ENCODE measurements at regions not wholly inside any gene's neighbourhood (a gene's known extent, or its start where the extent isn't known, plus 50 kb on each side); places are given as distances from the start of the nearest gene placed in this dataset.
A peak's percentile ranks its signal among the peaks of the same experiment; 100 is the strongest.

- Histone ChIP-seq H3K9me3 (no peaks in the 10 kb centered on the region), H3K4me1 (peaks cover 30% of the 10 kb centered on the region), H3K27me3 (ENCODE audit: insufficient read depth in 3 of 3, low read length in 2 of 3) (no peaks in the 10 kb centered on the region), H3K36me3 (ENCODE audit: insufficient read depth in 1 of 2, low read depth in 1 of 2) (peaks cover 0 to 2% of the 10 kb centered on the region in 2 donors), H3K4me3 (peak overlapping the region; percentile 25), H3K27ac (no peak overlapping the region)
- peak; percentile 19 to 57 for DNase-seq
- ATAC-seq, result peak; percentile 54 to 73 (median 66)
- TF ChIP-seq, protein P1, sequence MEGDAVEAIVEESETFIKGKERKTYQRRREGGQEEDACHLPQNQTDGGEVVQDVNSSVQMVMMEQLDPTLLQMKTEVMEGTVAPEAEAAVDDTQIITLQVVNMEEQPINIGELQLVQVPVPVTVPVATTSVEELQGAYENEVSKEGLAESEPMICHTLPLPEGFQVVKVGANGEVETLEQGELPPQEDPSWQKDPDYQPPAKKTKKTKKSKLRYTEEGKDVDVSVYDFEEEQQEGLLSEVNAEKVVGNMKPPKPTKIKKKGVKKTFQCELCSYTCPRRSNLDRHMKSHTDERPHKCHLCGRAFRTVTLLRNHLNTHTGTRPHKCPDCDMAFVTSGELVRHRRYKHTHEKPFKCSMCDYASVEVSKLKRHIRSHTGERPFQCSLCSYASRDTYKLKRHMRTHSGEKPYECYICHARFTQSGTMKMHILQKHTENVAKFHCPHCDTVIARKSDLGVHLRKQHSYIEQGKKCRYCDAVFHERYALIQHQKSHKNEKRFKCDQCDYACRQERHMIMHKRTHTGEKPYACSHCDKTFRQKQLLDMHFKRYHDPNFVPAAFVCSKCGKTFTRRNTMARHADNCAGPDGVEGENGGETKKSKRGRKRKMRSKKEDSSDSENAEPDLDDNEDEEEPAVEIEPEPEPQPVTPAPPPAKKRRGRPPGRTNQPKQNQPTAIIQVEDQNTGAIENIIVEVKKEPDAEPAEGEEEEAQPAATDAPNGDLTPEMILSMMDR (IDR thresholded peaks at IDR 0.05), result peak; percentile 43
- intact Hi-C loops (cut with DNase I), result loop anchor here in 1 of 2 donors (10.0 kb wide), 1 partner anchor 72 kb away; no protein-coding TSS in a partner anchor
- WGBS, 3 donors, result 24 to 34% (median 31%) methylated on average over 28 of the region's 28 CpGs
Measured at GRCh38 chr19:27746691-27747380, 1466.1 kb downstream of the UQCRFS1 start.

DNA sequence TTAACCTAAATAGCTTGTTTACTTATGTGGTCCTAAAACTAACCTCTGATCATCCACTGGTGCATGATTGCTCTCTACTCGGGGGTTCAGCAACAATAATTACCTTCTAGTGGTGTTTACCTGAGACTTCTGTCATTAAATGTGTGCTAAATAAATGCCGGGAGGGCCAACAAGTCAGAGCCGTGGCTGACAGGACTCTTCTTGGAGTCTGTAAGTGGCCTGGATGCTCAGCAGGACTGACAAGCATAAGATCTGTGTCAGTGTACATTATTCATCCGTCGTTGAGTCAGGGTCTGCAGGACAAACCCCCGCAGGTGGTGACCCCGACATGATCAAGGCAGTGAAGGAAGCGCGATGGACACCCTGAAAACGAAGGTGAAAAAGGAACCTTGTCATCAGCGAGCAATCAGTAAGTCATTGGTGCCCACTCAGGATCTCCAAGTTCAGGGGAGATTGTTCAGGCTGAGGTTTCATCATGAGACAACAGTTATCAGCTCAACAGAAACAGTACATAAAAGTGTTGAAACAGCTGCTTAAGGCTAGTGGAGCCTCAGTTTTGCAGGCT is 1466.9 kb downstream of the UQCRFS1 start:
- intact Hi-C loops (cut with DNase I), result loop anchor here in 1 of 2 donors (10.0 kb wide), 1 partner anchor 71 kb away; no protein-coding TSS in a partner anchor
- DNase-seq, result no peak
- TF ChIP-seq, protein P1 (IDR thresholded peaks at IDR 0.05), result no peak

GRCh38 chr19:27744926-27745768 is 1467.8 kb downstream of the UQCRFS1 start:
- no peaks in the 10 kb centered on the region for H3K9me3 ChIP-seq
- WGBS, 3 donors, result 30 to 34% (median 33%) methylated on average over 10 of the region's 10 CpGs
- no peaks in the 10 kb centered on the region for H3K27me3 ChIP-seq (ENCODE audit: insufficient read depth in 3 of 3, low read length in 2 of 3)
- ATAC-seq (peak; percentile 80 to 93 (median 90)), DNase-seq (no peak)
- H3K4me3 ChIP-seq, result no peak overlapping the region
- no peak overlapping the region for H3K27ac ChIP-seq
- TF ChIP-seq, protein P1 (IDR thresholded peaks at IDR 0.05), result no peak
- intact Hi-C loops (cut with DNase I), result loop anchor here in 1 of 2 donors (10.0 kb wide), 1 partner anchor 70 kb away; no protein-coding TSS in a partner anchor
- H3K36me3 ChIP-seq (ENCODE audit: insufficient read depth in 1 of 2, low read depth in 1 of 2), result no peaks in the 10 kb centered on the region
- peaks cover 30% of the 10 kb centered on the region for H3K4me1 ChIP-seq

More for the DNA sequence above, 1466.9 kb downstream of the UQCRFS1 start:
- 90 to 92% (median 91%) methylated on average over 11 of the region's 11 CpGs for WGBS, 3 donors
- no peak for ATAC-seq
- H3K4me3 ChIP-seq, result no peak overlapping the region
- no peaks in the 10 kb centered on the region for H3K36me3 ChIP-seq (ENCODE audit: insufficient read depth in 1 of 2, low read depth in 1 of 2)
- H3K27ac ChIP-seq, result no peak overlapping the region
- H3K27me3 ChIP-seq (ENCODE audit: insufficient read depth in 3 of 3, low read length in 2 of 3), result no peaks in the 10 kb centered on the region
- peaks cover 30% of the 10 kb centered on the region for H3K4me1 ChIP-seq
- no peaks in the 10 kb centered on the region for H3K9me3 ChIP-seq

DNA sequence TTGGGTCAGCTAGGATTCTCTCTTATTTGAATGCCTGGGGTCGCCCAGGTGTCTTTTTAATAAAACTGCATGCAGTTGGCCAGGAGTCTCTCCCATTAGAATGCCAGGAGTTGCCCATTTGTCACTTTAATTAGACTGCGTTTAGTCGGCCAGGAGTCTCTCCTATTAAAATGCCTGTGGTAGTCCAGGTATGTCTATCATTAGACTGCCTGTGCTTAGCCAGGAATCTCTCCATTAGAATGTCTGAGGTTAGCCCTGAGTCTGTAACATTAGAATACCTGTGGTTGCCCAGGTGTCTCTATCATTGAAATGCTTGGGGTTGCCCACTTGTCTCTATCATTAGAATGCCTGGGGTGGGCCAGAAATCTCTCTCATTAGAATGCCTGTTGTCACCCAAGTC is 1470.9 kb downstream of the UQCRFS1 start:
- intact Hi-C loops (cut with DNase I), result loop anchor here in 1 of 2 donors (10.0 kb wide), 1 partner anchor 67 kb away; no protein-coding TSS in a partner anchor
- H3K27me3 ChIP-seq (ENCODE audit: insufficient read depth in 3 of 3, low read length in 2 of 3), result no peaks in the 10 kb centered on the region
- peaks cover 26% of the 10 kb centered on the region for H3K4me1 ChIP-seq
- no peak for DNase-seq
- no peaks in the 10 kb centered on the region for H3K9me3 ChIP-seq
- TF ChIP-seq, protein P1 (IDR thresholded peaks at IDR 0.05), result no peak
- no peak overlapping the region for H3K27ac ChIP-seq
- H3K36me3 ChIP-seq (ENCODE audit: insufficient read depth in 1 of 2, low read depth in 1 of 2), result peaks cover 0 to 5% of the 10 kb centered on the region in 2 donors
- WGBS, 3 donors, result 42 to 55% (median 48%) methylated on average over 3 of the region's 3 CpGs
- ATAC-seq, result no peak
- H3K4me3 ChIP-seq, result no peak overlapping the region

Data from psoas muscle (tissue), 7 donors.